GM23248 (cell line): ENCODE measurements at regions not wholly inside any gene's neighbourhood (a gene's known extent, or its start where the extent isn't known, plus 50 kb on each side); places are given as distances from the start of the nearest gene placed in this dataset.

Source experiments
- EZH2 ChIP-seq: fragments of 200-600 bp; sonication (generic); IDR thresholded peaks from 2 replicates; pipeline ENCODE4 v1.6.1; 2018; ENCODE audit warnings: antibody characterized with exemption, mild to moderate bottlenecking; ENCODE audit not compliant: insufficient read depth, poor library complexity, severe bottlenecking
- EZH2phosphoT487 ChIP-seq: fragments of 200-600 bp; sonication (generic); IDR thresholded peaks from 2 replicates; pipeline ENCODE4 v1.6.1; 2018; ENCODE audit warnings: antibody characterized with exemption, moderate library complexity, mild to moderate bottlenecking, low read depth; ENCODE audit not compliant: insufficient read depth

GRCh38 chr13:40465015-40465390, 201.4 kb downstream of the FOXO1 start:
- TF ChIP-seq EZH2: no peak
- no peak for TF ChIP-seq EZH2phosphoT487
